ENCODE measurements at regions not wholly inside any gene's neighbourhood (a gene's known extent, or its start where the extent isn't known, plus 50 kb on each side); places are given as distances from the start of the nearest gene placed in this dataset.

- no peak for TF ChIP-seq MAZ (CRISPR knock-in tag; conservative IDR thresholded peaks at IDR 0.05 in 1 of 2, IDR thresholded peaks at IDR 0.05 in 1 of 2)
- TF ChIP-seq POLR2A (conservative IDR thresholded peaks at IDR 0.05), result no peak
- TF ChIP-seq REST (IDR thresholded peaks at IDR 0.05; ENCODE audit: borderline replicate concordance), result no peak
- no peak for TF ChIP-seq REST (CRISPR knock-in tag; IDR thresholded peaks at IDR 0.05; ENCODE audit: low read depth)
- no peak for TF ChIP-seq FOXP4 (CRISPR knock-in tag; IDR thresholded peaks at IDR 0.05; ENCODE audit: borderline replicate concordance)
- TF ChIP-seq NR1H2 (CRISPR knock-in tag; IDR thresholded peaks at IDR 0.05), result no peak
- TF ChIP-seq CTCF (IDR thresholded peaks at IDR 0.05 in 2 of 3, conservative IDR thresholded peaks at IDR 0.05 in 1 of 3; ENCODE audit: insufficient read depth in 2 of 3, low read depth in 1 of 3, low read length in 3 of 3), result no peak
- no peak for TF ChIP-seq CBX5 (IDR thresholded peaks at IDR 0.05; ENCODE audit: borderline replicate concordance, low read depth)
- no peak for TF ChIP-seq YY1 (IDR thresholded peaks at IDR 0.05; ENCODE audit: borderline replicate concordance in 1 of 3, control insufficient read depth in 1 of 3, extremely low read depth in 1 of 3, insufficient read depth in 3 of 3, insufficient read length in 1 of 3, insufficient replicate concordance in 2 of 3, low read depth in 1 of 3, low read length in 2 of 3)
- no peak for TF ChIP-seq YBX1 (IDR thresholded peaks at IDR 0.05)
Measured at GRCh38 chr17:69677130-69677529, 262.6 kb downstream of the MAP2K6 start.

All from K562 (cell line).